CD14-positive monocyte (primary cell): ENCODE measurements at regions not wholly inside any gene's neighbourhood (a gene's known extent, or its start where the extent isn't known, plus 50 kb on each side); places are given as distances from the start of the nearest gene placed in this dataset.

ENCODE experiments used
- DNase-seq, 3 donors: peaks; one replicate each; pipeline ENCODE4 v3.0.0-alpha.2; 2011 to 2022
- H2AFZ ChIP-seq: 2 replicates; pipeline ENCODE4 v1.6.0; 2012; ENCODE audit warnings: mild to moderate bottlenecking, low read depth, low read length, inconsistent platforms; ENCODE audit not compliant: insufficient read depth, poor library complexity, severe bottlenecking
- H3K27ac ChIP-seq, 2 donors: 1 replicate in 1 of 2; 2 replicates in 1 of 2; pipeline ENCODE4 v1.5.1; 2012 to 2013; ENCODE audit warnings: low read length in 2 of 2, control low read depth in 1 of 2, inconsistent platforms in 1 of 2, low read depth in 1 of 2, mild to moderate bottlenecking in 1 of 2
- H3K27me3 ChIP-seq, 2 donors: one replicate each; pipeline versions ENCODE4 v1.6.0 to v1.6.1; 2011 to 2013; ENCODE audit warnings: low read length in 2 of 2; ENCODE audit not compliant: control insufficient read depth in 2 of 2, insufficient read depth in 2 of 2
- H3K36me3 ChIP-seq, 2 donors: replicated peaks in 1 of 2; 1 replicate in 1 of 2; 2 replicates in 1 of 2; pipeline versions ENCODE4 v1.5.1 to v1.6.1; 2012 to 2013; ENCODE audit warnings: low read length in 2 of 2, control low read depth in 1 of 2, inconsistent platforms in 1 of 2, mild to moderate bottlenecking in 1 of 2; ENCODE audit not compliant: insufficient read depth in 2 of 2, control insufficient read depth in 1 of 2
- H3K4me1 ChIP-seq, 2 donors: 1 replicate in 1 of 2; 2 replicates in 1 of 2; pipeline versions ENCODE4 v1.5.1 to v1.6.1; 2012 to 2013; ENCODE audit warnings: low read length in 2 of 2, control low read depth in 1 of 2, inconsistent platforms in 1 of 2, mild to moderate bottlenecking in 1 of 2, moderate library complexity in 1 of 2; ENCODE audit not compliant: insufficient read depth in 2 of 2, control insufficient read depth in 1 of 2
- H3K4me2 ChIP-seq: replicated peaks from 2 replicates; pipeline ENCODE3; 2012; ENCODE audit warnings: low read length, moderate library complexity, mild to moderate bottlenecking; ENCODE audit not compliant: poor library complexity, severe bottlenecking; ENCODE audit errors: extremely low read depth
- H3K4me3 ChIP-seq, 3 experiments: fragments of 200-600 bp in 1 of 3; sonication (generic) in 1 of 3; replicated peaks in 1 of 3; 1 replicate in 2 of 3; 2 replicates in 1 of 3; pipeline ENCODE4 v1.5.1; 2011 to 2013; ENCODE audit warnings: low read length in 3 of 3, mild to moderate bottlenecking in 3 of 3, control low read depth in 2 of 3, low read depth in 2 of 3, inconsistent platforms in 1 of 3, moderate library complexity in 1 of 3
- H3K79me2 ChIP-seq: 2 replicates; pipeline ENCODE4 v1.6.0; 2012; ENCODE audit warnings: mild to moderate bottlenecking, control low read depth, inconsistent platforms, low read length, moderate library complexity; ENCODE audit not compliant: insufficient read depth
- H3K9ac ChIP-seq: 2 replicates; pipeline ENCODE4 v1.6.0; 2017; ENCODE audit warnings: low read length, mild to moderate bottlenecking; ENCODE audit not compliant: insufficient read depth, poor library complexity, severe bottlenecking
- H3K9me3 ChIP-seq, 2 donors: replicated peaks in 1 of 2; 1 replicate in 1 of 2; 2 replicates in 1 of 2; pipeline versions ENCODE4 v1.5.1 to v1.6.1; 2012 to 2013; ENCODE audit warnings: low read length in 2 of 2, control low read depth in 1 of 2; ENCODE audit not compliant: control insufficient read depth in 1 of 2, insufficient read depth in 1 of 2
- H4K20me1 ChIP-seq: 2 replicates; pipeline ENCODE4 v1.6.0; 2012; ENCODE audit warnings: mild to moderate bottlenecking, low read length, control low read depth, moderate library complexity; ENCODE audit not compliant: insufficient read depth
- H3K27ac Mint-ChIP-seq, 7 donors: one replicate each; pipeline ENCODE4 v1.8.0; 2020; ENCODE audit warnings: mild to moderate bottlenecking in 7 of 7, mixed read lengths in 7 of 7, moderate library complexity in 6 of 7, inconsistent platforms in 2 of 7
- H3K27me3 Mint-ChIP-seq, 3 donors: one replicate each; pipeline ENCODE4 v1.8.0; 2021 to 2022; ENCODE audit warnings: low read depth in 3 of 3, mild to moderate bottlenecking in 3 of 3, mixed read lengths in 3 of 3, moderate library complexity in 3 of 3, inconsistent platforms in 1 of 3
- H3K36me3 Mint-ChIP-seq, 2 donors: one replicate each; pipeline ENCODE4 v1.8.0; 2020; ENCODE audit warnings: mixed read lengths in 2 of 2, inconsistent platforms in 1 of 2, mild to moderate bottlenecking in 1 of 2
- H3K4me1 Mint-ChIP-seq: one replicate; pipeline ENCODE4 v1.8.0; 2020; ENCODE audit warnings: mild to moderate bottlenecking, mixed read lengths
- H3K4me3 Mint-ChIP-seq, 2 donors: one replicate each; pipeline ENCODE4 v1.8.0; 2020; ENCODE audit warnings: mild to moderate bottlenecking in 2 of 2, mixed read lengths in 2 of 2, moderate library complexity in 1 of 2
- H3K9me3 Mint-ChIP-seq, 7 donors: one replicate each; pipeline ENCODE4 v1.8.0; 2020 to 2022; ENCODE audit warnings: mixed read lengths in 7 of 7, mild to moderate bottlenecking in 6 of 7, moderate library complexity in 6 of 7, inconsistent platforms in 2 of 7
- CTCF ChIP-seq: fragments of 200-600 bp; IDR thresholded peaks from one replicate; pipeline ENCODE4 v1.8.0; 2022; ENCODE audit warnings: antibody characterized with exemption, mild to moderate bottlenecking
- WGBS: methylation state at CpG from one replicate; pipeline ENCODE4 v1.1.5; 2013; ENCODE audit warnings: missing lambda C conversion rate; ENCODE audit not compliant: insufficient coverage; 5-methylcytosine and 5-hydroxymethylcytosine counted together
- intact Hi-C, 2 donors: fragments of 100-400 bp; cut with micrococcal nuclease; formaldehyde crosslinking; loops; one replicate each; pipeline versions ENCODE4 v1.15.0 to v1.15.1; 2023

GRCh38 chr15:62464705-62465104, 299.6 kb upstream of the C2CD4B start:
- Mint-ChIP-seq H3K4me1 (no peaks in the 10 kb centered on the region), H3K36me3 (no peaks in the 10 kb centered on the region), H3K9me3 (peaks cover 0 to 9% (median 0%) of the 10 kb centered on the region in 7 donors), H3K27me3 (peaks cover 0 to 5% (median 1%) of the 10 kb centered on the region in 3 donors), H3K27ac (no peak overlapping the region), H3K4me3 (no peak overlapping the region)
- H3K79me2 ChIP-seq: no peaks in the 10 kb centered on the region
- no peaks in the 10 kb centered on the region for H4K20me1 ChIP-seq
- H2AFZ ChIP-seq: no peak overlapping the region
- H3K4me1 ChIP-seq: no peaks in the 10 kb centered on the region
- no peak overlapping the region for H3K9ac ChIP-seq
- no CpG with 5 or more reads among the region's 5 CpGs for WGBS
- intact Hi-C loops: no loop called here
- no peaks in the 10 kb centered on the region for H3K9me3 ChIP-seq
- no peak overlapping the region for H3K4me2 ChIP-seq
- H3K36me3 ChIP-seq: no peaks in the 10 kb centered on the region
- no peaks in the 10 kb centered on the region for H3K27me3 ChIP-seq
- no peak overlapping the region for H3K4me3 ChIP-seq
- no peak for DNase-seq
- H3K27ac ChIP-seq: no peak overlapping the region
- no peak for TF ChIP-seq CTCF

- Mint-ChIP-seq H3K9me3 (peaks cover 0 to 9% (median 0%) of the 10 kb centered on the region in 7 donors), H3K4me1 (no peaks in the 10 kb centered on the region), H3K27me3 (peaks cover 0 to 5% (median 1%) of the 10 kb centered on the region in 3 donors), H3K4me3 (no peak overlapping the region), H3K36me3 (no peaks in the 10 kb centered on the region), H3K27ac (no peak overlapping the region)
- no peak for TF ChIP-seq CTCF
- Histone ChIP-seq H3K4me1 (no peaks in the 10 kb centered on the region), H3K27me3 (no peaks in the 10 kb centered on the region), H3K27ac (no peak overlapping the region), H3K4me3 (no peak overlapping the region), H3K36me3 (no peaks in the 10 kb centered on the region), H4K20me1 (no peaks in the 10 kb centered on the region), H3K79me2 (no peaks in the 10 kb centered on the region), H3K9ac (no peak overlapping the region), H2AFZ (no peak overlapping the region), H3K4me2 (no peak overlapping the region), H3K9me3 (no peaks in the 10 kb centered on the region)
- intact Hi-C loops: no loop called here
- no peak for DNase-seq
- WGBS: no CpG with 5 or more reads among the region's 12 CpGs
Observed at GRCh38 chr15:62465173-62465572, 300.1 kb upstream of the C2CD4B start.
